GM18498 (cell line): ENCODE measurements at regions not wholly inside any gene's neighbourhood (a gene's known extent, or its start where the extent isn't known, plus 50 kb on each side); places are given as distances from the start of the nearest gene placed in this dataset.

Experiments
- ATAC-seq: cut with Tn5 transposase; IDR thresholded peaks from one replicate; pipeline ENCODE4 v1.9.1; 2021; ENCODE audit warnings: mild to moderate bottlenecking, moderate library complexity; ENCODE audit not compliant: unreplicated experiment

GRCh38 chr5:74209571-74209970 is 431.0 kb downstream of the ENC1 start:
- no peak for ATAC-seq

- no peak for ATAC-seq
These were observed 433.7 kb downstream of the ENC1 start for GRCh38 chr5:74206579-74207550.

GRCh38 chr5:74205767-74206578 is 434.6 kb downstream of the ENC1 start:
- ATAC-seq = no peak

- ATAC-seq = peak; percentile 60
These were observed 439.0 kb downstream of the ENC1 start for GRCh38 chr5:74201334-74202081.

- ATAC-seq = no peak
These were observed 440.0 kb downstream of the ENC1 start for GRCh38 chr5:74200560-74200959.

GRCh38 chr5:74199436-74200210 is 440.9 kb downstream of the ENC1 start:
- no peak for ATAC-seq

- no peak for ATAC-seq
These were observed 441.5 kb downstream of the ENC1 start for GRCh38 chr5:74199005-74199404.

GRCh38 chr5:74198156-74198555 is 442.4 kb downstream of the ENC1 start:
- no peak for ATAC-seq

- ATAC-seq = peak; percentile 79
These were observed 444.3 kb downstream of the ENC1 start for GRCh38 chr5:74196233-74196632.

- ATAC-seq = no peak
These were observed 446.3 kb downstream of the ENC1 start for GRCh38 chr5:74194196-74194595.

GRCh38 chr5:74192606-74193299 is 447.8 kb downstream of the ENC1 start:
- ATAC-seq = no peak

GRCh38 chr5:74188351-74189105 is 452.0 kb downstream of the ENC1 start:
- no peak for ATAC-seq

GRCh38 chr5:74187757-74188156 is 452.8 kb downstream of the ENC1 start:
- no peak for ATAC-seq

GRCh38 chr5:74186356-74187315 is 453.9 kb downstream of the ENC1 start:
- no peak for ATAC-seq

GRCh38 chr5:74185599-74185998 is 454.9 kb downstream of the ENC1 start:
- no peak for ATAC-seq

GRCh38 chr5:74184649-74185048 is 455.9 kb downstream of the ENC1 start:
- ATAC-seq = no peak

GRCh38 chr5:74183041-74183440 is 457.5 kb downstream of the ENC1 start:
- no peak for ATAC-seq

- no peak for ATAC-seq
These were observed 457.9 kb downstream of the ENC1 start for GRCh38 chr5:74182603-74183002.
